ENCODE measurements at regions not wholly inside any gene's neighbourhood (a gene's known extent, or its start where the extent isn't known, plus 50 kb on each side); places are given as distances from the start of the nearest gene placed in this dataset.
"Not testable (repeated sequence)": the region's sequence is repeated elsewhere in the genome, so short reads cannot be mapped to it uniquely, and the experiment has no call there.

- TF ChIP-seq, protein P1, sequence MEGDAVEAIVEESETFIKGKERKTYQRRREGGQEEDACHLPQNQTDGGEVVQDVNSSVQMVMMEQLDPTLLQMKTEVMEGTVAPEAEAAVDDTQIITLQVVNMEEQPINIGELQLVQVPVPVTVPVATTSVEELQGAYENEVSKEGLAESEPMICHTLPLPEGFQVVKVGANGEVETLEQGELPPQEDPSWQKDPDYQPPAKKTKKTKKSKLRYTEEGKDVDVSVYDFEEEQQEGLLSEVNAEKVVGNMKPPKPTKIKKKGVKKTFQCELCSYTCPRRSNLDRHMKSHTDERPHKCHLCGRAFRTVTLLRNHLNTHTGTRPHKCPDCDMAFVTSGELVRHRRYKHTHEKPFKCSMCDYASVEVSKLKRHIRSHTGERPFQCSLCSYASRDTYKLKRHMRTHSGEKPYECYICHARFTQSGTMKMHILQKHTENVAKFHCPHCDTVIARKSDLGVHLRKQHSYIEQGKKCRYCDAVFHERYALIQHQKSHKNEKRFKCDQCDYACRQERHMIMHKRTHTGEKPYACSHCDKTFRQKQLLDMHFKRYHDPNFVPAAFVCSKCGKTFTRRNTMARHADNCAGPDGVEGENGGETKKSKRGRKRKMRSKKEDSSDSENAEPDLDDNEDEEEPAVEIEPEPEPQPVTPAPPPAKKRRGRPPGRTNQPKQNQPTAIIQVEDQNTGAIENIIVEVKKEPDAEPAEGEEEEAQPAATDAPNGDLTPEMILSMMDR (IDR thresholded peaks at IDR 0.05; ENCODE audit: insufficient read depth, low read length, poor library complexity, severe bottlenecking), result not testable (repeated sequence)
- TF ChIP-seq EZH2phosphoT487 (conservative IDR thresholded peaks at IDR 0.05; ENCODE audit: low read length), result not testable (repeated sequence)
Measured at GRCh38 chr6:14481946-14482345, 364.4 kb downstream of the CD83 start.
